ENCODE measurements at regions not wholly inside any gene's neighbourhood (a gene's known extent, or its start where the extent isn't known, plus 50 kb on each side); places are given as distances from the start of the nearest gene placed in this dataset.

DNA sequence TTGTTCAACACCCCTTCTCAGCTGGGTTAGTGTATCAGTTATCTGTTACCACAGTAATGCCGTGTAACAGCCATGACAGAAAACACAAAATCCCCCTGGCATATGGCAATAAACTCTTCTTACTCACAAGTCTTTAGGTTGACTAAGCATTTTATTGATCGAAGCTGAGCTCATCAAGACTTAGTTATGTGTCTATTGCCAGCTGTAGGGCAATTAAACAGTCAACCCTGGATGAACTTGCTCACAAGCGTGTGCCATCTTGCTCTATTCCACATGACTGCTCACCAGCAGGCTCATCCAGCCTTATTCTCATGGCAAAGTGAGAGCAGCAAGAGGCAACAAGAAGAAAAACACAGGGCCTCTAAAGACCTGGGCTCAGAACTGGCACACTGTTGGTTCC, 333.8 kb upstream of the PTBP2 start:
- TF ChIP-seq CTCF (IDR thresholded peaks at IDR 0.05; ENCODE audit: low read depth, low read length) (no peak), EZH2phosphoT487 (IDR thresholded peaks at IDR 0.05; ENCODE audit: low read depth) (no peak)
